H9 (cell line): ENCODE measurements at regions not wholly inside any gene's neighbourhood (a gene's known extent, or its start where the extent isn't known, plus 50 kb on each side); places are given as distances from the start of the nearest gene placed in this dataset.

Source experiments
- DNase-seq: peaks from one replicate; pipeline ENCODE4 v3.0.0-alpha.2; 2017
- H2AFZ ChIP-seq: one replicate; pipeline ENCODE4 v1.6.1; 2013; ENCODE audit warnings: mild to moderate bottlenecking, low read length, control low read depth, moderate library complexity
- H2AK5ac ChIP-seq: 2 replicates; pipeline ENCODE4 v1.6.1; 2013; ENCODE audit warnings: low read length, control low read depth, mixed read lengths; ENCODE audit not compliant: insufficient read length
- H2BK120ac ChIP-seq: one replicate; pipeline ENCODE4 v1.6.1; 2013; ENCODE audit warnings: low read depth, mild to moderate bottlenecking, low read length, control low read depth, inconsistent platforms; ENCODE audit not compliant: poor library complexity, severe bottlenecking
- H2BK12ac ChIP-seq: 2 replicates; pipeline ENCODE4 v1.6.1; 2013; ENCODE audit warnings: low read length, control low read depth, mixed read lengths, low read depth; ENCODE audit not compliant: insufficient read length
- H2BK15ac ChIP-seq: 2 replicates; pipeline ENCODE4 v1.6.1; 2013; ENCODE audit warnings: low read depth, low read length, control low read depth
- H2BK20ac ChIP-seq: one replicate; pipeline ENCODE4 v1.6.1; 2013; ENCODE audit warnings: low read depth, mild to moderate bottlenecking, low read length, control low read depth, inconsistent platforms; ENCODE audit not compliant: poor library complexity, severe bottlenecking
- H2BK5ac ChIP-seq: 2 replicates; pipeline ENCODE4 v1.6.1; 2013; ENCODE audit warnings: low read length, control low read depth, mixed read lengths; ENCODE audit not compliant: insufficient read length
- H3K14ac ChIP-seq: 2 replicates; pipeline ENCODE4 v1.6.1; 2013; ENCODE audit warnings: low read length, control low read depth; ENCODE audit not compliant: insufficient read depth
- H3K18ac ChIP-seq: 2 replicates; pipeline ENCODE4 v1.6.1; 2013; ENCODE audit warnings: low read depth, mild to moderate bottlenecking, mixed read lengths, low read length, control low read depth; ENCODE audit not compliant: insufficient read length
- H3K23ac ChIP-seq: 2 replicates; pipeline ENCODE4 v1.6.1; 2013; ENCODE audit warnings: low read length, control low read depth, mixed read lengths, low read depth; ENCODE audit not compliant: insufficient read length
- H3K23me2 ChIP-seq: 2 replicates; pipeline ENCODE4 v1.6.1; 2013; ENCODE audit warnings: low read depth, mild to moderate bottlenecking, mixed read lengths, low read length, control low read depth; ENCODE audit not compliant: insufficient read length, poor library complexity, severe bottlenecking
- H3K27ac ChIP-seq: 2 replicates; pipeline ENCODE4 v1.5.1; 2013; ENCODE audit warnings: low read length, control low read depth, mixed read lengths, low read depth; ENCODE audit not compliant: insufficient read length
- H3K27me3 ChIP-seq: 2 replicates; pipeline ENCODE4 v1.6.1; 2013; ENCODE audit warnings: low read length, control low read depth, inconsistent platforms; ENCODE audit not compliant: insufficient read depth
- H3K4ac ChIP-seq: 2 replicates; pipeline ENCODE4 v1.6.1; 2013; ENCODE audit warnings: low read depth, mild to moderate bottlenecking, control low read depth, inconsistent platforms, low read length, moderate library complexity
- H3K4me1 ChIP-seq: 2 replicates; pipeline ENCODE4 v1.6.1; 2013; ENCODE audit warnings: low read length, control low read depth, inconsistent platforms; ENCODE audit not compliant: insufficient read depth
- H3K4me2 ChIP-seq: 2 replicates; pipeline ENCODE4 v1.6.1; 2013; ENCODE audit warnings: low read length, control low read depth, mixed read lengths; ENCODE audit not compliant: insufficient read length, insufficient read depth
- H3K56ac ChIP-seq: 2 replicates; pipeline ENCODE4 v1.6.1; 2013; ENCODE audit warnings: low read depth, mild to moderate bottlenecking, mixed read lengths, low read length, control low read depth; ENCODE audit not compliant: insufficient read length
- H3K79me1 ChIP-seq: 2 replicates; pipeline ENCODE4 v1.6.1; 2013; ENCODE audit warnings: low read depth, mild to moderate bottlenecking, moderate library complexity, low read length, control low read depth, inconsistent platforms; ENCODE audit not compliant: insufficient read depth, poor library complexity, severe bottlenecking
- H3K79me2 ChIP-seq: 2 replicates; pipeline ENCODE4 v1.6.1; 2013; ENCODE audit warnings: low read length, control low read depth, inconsistent platforms; ENCODE audit not compliant: insufficient read depth
- H3K9ac ChIP-seq: 2 replicates; pipeline ENCODE4 v1.6.1; 2013; ENCODE audit warnings: low read length, control low read depth, mixed read lengths; ENCODE audit not compliant: insufficient read length; ENCODE audit errors: extremely low read depth
- H3K9me3 ChIP-seq: one replicate; pipeline ENCODE4 v1.6.1; 2013; ENCODE audit warnings: low read depth, low read length, inconsistent platforms; ENCODE audit not compliant: control insufficient read depth
- H3T11ph ChIP-seq: one replicate; pipeline ENCODE4 v1.6.1; 2013; ENCODE audit warnings: mild to moderate bottlenecking, low read length, control low read depth, inconsistent platforms
- H4K20me1 ChIP-seq: one replicate; pipeline ENCODE4 v1.6.1; 2013; ENCODE audit not compliant: control insufficient read depth, insufficient read length, insufficient read depth
- H4K5ac ChIP-seq: 2 replicates; pipeline ENCODE4 v1.6.1; 2013; ENCODE audit warnings: low read depth, mild to moderate bottlenecking, mixed read lengths, low read length, control low read depth; ENCODE audit not compliant: insufficient read length
- H4K8ac ChIP-seq: replicated peaks from 2 replicates; pipeline ENCODE4 v1.6.1; 2013; ENCODE audit warnings: low read length, control low read depth, mixed read lengths, low read depth; ENCODE audit not compliant: insufficient read length
- H4K91ac ChIP-seq: 2 replicates; pipeline ENCODE4 v1.6.1; 2013; ENCODE audit warnings: low read depth, mild to moderate bottlenecking, moderate library complexity, mixed read lengths, low read length, control low read depth; ENCODE audit not compliant: insufficient read length
- H3K27ac Mint-ChIP-seq, 3 experiments: 2 replicates in 2 of 3; 3 replicates in 1 of 3; pipeline ENCODE4 v1.8.0; 2020 to 2021; ENCODE audit warnings: mixed read lengths in 3 of 3, mild to moderate bottlenecking in 1 of 3, moderate library complexity in 1 of 3
- H3K27me3 Mint-ChIP-seq: 2 replicates; pipeline ENCODE4 v1.8.0; 2021; ENCODE audit warnings: low read depth, mild to moderate bottlenecking, moderate library complexity, mixed read lengths
- H3K36me3 Mint-ChIP-seq, 3 experiments: 2 replicates in 2 of 3; 3 replicates in 1 of 3; pipeline ENCODE4 v1.8.0; 2020 to 2021; ENCODE audit warnings: low read depth in 3 of 3, mixed read lengths in 3 of 3; ENCODE audit not compliant: insufficient read depth in 1 of 3
- H3K4me1 Mint-ChIP-seq, 2 experiments: 2 replicates each; pipeline ENCODE4 v1.8.0; 2020; ENCODE audit warnings: mixed read lengths in 2 of 2
- H3K4me3 Mint-ChIP-seq, 2 experiments: 2 replicates in 1 of 2; 3 replicates in 1 of 2; pipeline ENCODE4 v1.8.0; 2020 to 2021; ENCODE audit warnings: mild to moderate bottlenecking in 2 of 2, mixed read lengths in 2 of 2, moderate library complexity in 1 of 2
- H3K9me3 Mint-ChIP-seq, 2 experiments: 2 replicates in 1 of 2; 3 replicates in 1 of 2; pipeline ENCODE4 v1.8.0; 2020; ENCODE audit warnings: mild to moderate bottlenecking in 2 of 2, mixed read lengths in 2 of 2, moderate library complexity in 1 of 2
- WGBS: extraction: QIAGEN DNeasy Blood & Tissue Kit; methylation state at CpG from one replicate; pipeline ENCODE4 v1.1.7; 2013; ENCODE audit warnings: missing lambda C conversion rate, low lambda C conversion rate, mixed read lengths; ENCODE audit not compliant: insufficient read length; ENCODE audit errors: extremely low coverage; 5-methylcytosine and 5-hydroxymethylcytosine counted together
- TF ChIP-seq, protein P1 (sequence below): fragments of 200-600 bp; sonication (generic); conservative IDR thresholded peaks from 3 replicates; pipeline ENCODE4 v1.8.0; 2021; ENCODE audit warnings: antibody characterized with exemption, mild to moderate bottlenecking

DNA sequence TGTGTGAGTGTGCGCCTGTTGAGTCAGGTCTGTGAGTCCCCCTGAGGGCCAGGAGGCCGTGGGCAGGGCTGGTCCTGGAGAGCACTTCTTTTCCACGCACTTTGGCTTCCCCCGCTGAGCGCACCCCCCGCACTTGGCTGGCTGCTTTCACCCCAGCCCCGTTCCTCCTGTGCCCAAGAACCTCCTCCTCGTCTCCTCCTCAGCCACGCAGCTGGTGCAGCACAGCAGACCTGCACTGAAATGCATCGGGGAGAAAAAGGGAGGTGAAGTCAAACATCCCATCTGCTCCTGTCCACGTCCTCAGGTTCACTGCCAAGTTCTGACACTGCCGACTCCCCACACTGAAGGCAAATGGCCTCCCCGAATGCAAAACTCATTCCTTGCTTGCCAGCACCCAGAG lies 362.7 kb upstream of the SFSWAP start:
- no peak for DNase-seq
- Mint-ChIP-seq H3K36me3 (no peaks in the 10 kb centered on the region), H3K27me3 (peaks cover 8% of the 10 kb centered on the region), H3K4me3 (peak overlapping the region in 1 of 2 experiments; percentile 45; a peak in 2 of 5 replicates), H3K9me3 (peaks cover 0 to 2% of the 10 kb centered on the region in 2 experiments; a peak in 2 of 5 replicates), H3K4me1 (peaks cover 30 to 35% of the 10 kb centered on the region in 2 experiments), H3K27ac (peak overlapping the region; percentile 36 to 59 (median 49); a peak in 5 of 7 replicates)
- H3K27me3 ChIP-seq = no peaks in the 10 kb centered on the region
- no peak overlapping the region for H2AK5ac ChIP-seq
- H3K4me2 ChIP-seq = no peak overlapping the region
- no peak overlapping the region for H3K4ac ChIP-seq
- H3K14ac ChIP-seq = no peak overlapping the region; the same call in 1 of the 2 replicates
- no peak overlapping the region for H3K23ac ChIP-seq
- no peak overlapping the region for H3K56ac ChIP-seq
- no peak overlapping the region for H3T11ph ChIP-seq
- no peaks in the 10 kb centered on the region for H4K20me1 ChIP-seq
- H4K5ac ChIP-seq = no peak overlapping the region
- H2BK20ac ChIP-seq = no peak overlapping the region
- no peaks in the 10 kb centered on the region for H3K9me3 ChIP-seq
- peaks cover 11% of the 10 kb centered on the region; the same call in 1 of the 2 replicates for H3K4me1 ChIP-seq
- H2BK15ac ChIP-seq = no peak overlapping the region
- no peak overlapping the region for H2BK5ac ChIP-seq
- H2BK12ac ChIP-seq = no peak overlapping the region
- H2AFZ ChIP-seq = no peak overlapping the region
- no peaks in the 10 kb centered on the region for H3K79me1 ChIP-seq
- no peak overlapping the region for H4K8ac ChIP-seq
- no peaks in the 10 kb centered on the region for H3K23me2 ChIP-seq
- H4K91ac ChIP-seq = no peak overlapping the region
- H2BK120ac ChIP-seq = no peak overlapping the region
- H3K9ac ChIP-seq = no peak overlapping the region
- no peaks in the 10 kb centered on the region for H3K79me2 ChIP-seq
- no peak overlapping the region for H3K18ac ChIP-seq
- H3K27ac ChIP-seq = no peak overlapping the region
- TF ChIP-seq, protein P1, sequence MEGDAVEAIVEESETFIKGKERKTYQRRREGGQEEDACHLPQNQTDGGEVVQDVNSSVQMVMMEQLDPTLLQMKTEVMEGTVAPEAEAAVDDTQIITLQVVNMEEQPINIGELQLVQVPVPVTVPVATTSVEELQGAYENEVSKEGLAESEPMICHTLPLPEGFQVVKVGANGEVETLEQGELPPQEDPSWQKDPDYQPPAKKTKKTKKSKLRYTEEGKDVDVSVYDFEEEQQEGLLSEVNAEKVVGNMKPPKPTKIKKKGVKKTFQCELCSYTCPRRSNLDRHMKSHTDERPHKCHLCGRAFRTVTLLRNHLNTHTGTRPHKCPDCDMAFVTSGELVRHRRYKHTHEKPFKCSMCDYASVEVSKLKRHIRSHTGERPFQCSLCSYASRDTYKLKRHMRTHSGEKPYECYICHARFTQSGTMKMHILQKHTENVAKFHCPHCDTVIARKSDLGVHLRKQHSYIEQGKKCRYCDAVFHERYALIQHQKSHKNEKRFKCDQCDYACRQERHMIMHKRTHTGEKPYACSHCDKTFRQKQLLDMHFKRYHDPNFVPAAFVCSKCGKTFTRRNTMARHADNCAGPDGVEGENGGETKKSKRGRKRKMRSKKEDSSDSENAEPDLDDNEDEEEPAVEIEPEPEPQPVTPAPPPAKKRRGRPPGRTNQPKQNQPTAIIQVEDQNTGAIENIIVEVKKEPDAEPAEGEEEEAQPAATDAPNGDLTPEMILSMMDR = no peak
- WGBS = no CpG with 5 or more reads among the region's 13 CpGs
